NCI-H526 (cell line): ENCODE measurements at regions not wholly inside any gene's neighbourhood (a gene's known extent, or its start where the extent isn't known, plus 50 kb on each side); places are given as distances from the start of the nearest gene placed in this dataset.

Experiments
- DNase-seq, 2 experiments: peaks; one replicate each; lab custom pipeline; 2025; lab: John Stamatoyannopoulos, UW

DNA sequence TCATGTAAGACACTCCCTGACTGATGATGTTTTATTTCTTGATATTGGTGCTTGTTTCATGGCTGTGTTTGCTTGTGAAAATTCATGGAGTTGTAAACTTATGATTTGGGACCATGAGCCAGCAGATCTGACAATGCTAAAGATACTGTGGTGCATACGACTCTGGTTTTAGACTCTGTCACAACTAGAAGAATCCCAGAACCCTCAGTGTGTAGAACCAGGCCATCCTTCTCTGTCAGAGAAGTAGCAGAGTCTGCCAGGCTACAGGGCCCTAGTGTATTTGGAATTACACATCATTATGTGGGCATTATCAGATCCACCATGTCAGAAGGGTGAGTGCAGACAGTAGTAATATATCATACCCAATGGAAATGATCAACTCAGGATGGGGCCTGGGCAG lies 209.8 kb upstream of the POU2AF2 start:
- DNase-seq: no peak

DNA sequence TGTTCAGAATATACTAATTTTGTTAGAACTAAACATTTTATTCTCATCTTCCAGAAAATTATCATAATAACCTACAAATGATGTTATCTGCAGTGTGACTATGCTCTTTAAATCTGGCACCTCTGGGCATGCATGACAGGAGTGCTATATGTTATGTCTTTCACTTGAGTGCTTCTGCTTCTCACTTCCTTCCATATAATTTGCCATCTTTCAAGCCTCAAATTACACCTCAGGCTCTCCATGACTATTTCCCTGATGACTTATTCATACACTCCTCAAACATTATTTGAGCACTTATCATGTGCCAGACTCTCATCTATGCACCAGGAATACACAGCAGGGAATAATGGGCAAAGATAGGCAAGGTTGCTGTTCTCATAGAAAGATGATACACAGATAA lies 219.3 kb upstream of the POU2AF2 start:
- no peak for DNase-seq

DNA sequence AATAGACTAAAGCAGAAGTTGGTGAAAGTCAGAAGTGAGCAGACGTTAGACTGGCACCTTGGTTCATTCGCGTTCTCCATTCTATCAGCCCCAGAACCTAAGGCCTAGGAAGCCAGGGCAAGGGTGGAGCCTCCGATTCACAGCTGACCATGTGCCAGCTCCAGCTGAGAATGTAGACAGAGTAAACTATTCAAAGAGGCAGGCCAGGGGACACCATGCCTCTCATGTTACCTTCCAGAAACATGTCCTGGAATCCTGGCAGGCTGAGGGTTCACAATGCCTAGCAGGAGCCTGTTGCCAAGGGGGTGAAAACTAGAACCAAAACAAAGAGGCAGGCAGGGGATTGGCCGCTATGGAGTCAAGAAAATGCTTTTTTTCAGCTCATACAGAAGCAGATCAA lies 224.4 kb upstream of the POU2AF2 start:
- no peak for DNase-seq

DNA sequence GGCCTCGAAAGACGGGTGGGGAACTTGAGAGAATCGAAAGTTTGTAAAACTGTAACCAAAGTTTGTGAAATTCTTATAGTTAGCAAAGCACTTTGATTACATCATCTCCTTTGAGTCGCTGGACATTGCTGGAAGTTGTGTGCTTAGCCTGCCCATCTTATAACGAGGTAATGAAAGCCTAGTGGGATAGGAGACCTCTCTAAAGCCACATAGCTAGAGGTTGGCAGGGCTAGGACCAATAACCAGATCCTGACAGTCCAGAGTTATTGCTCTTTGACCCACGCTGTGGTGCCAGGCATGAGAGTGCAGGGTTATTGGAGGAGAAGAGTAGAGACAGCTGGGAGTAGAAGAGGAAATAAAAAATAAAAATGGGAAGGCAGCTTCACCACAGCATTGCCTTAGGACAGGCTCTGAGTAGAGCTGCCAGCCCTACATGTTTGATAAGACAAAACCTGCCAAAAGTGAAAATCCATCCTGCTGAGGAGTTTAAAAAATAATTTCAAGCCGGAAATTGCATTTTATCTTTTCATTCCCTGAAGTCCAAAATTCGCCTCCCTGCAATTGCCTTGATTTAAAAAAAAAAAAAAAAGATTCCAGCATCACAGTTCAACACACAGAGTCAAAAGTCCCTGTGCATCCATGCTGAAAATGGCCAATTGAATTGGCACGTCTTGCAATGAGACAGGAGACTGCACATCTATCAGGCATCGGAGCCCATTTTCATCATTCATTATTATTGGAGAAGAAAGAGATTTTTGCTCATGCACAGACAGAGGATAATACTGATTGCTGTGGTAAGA lies 225.5 kb upstream of the POU2AF2 start:
- DNase-seq: no peak

DNA sequence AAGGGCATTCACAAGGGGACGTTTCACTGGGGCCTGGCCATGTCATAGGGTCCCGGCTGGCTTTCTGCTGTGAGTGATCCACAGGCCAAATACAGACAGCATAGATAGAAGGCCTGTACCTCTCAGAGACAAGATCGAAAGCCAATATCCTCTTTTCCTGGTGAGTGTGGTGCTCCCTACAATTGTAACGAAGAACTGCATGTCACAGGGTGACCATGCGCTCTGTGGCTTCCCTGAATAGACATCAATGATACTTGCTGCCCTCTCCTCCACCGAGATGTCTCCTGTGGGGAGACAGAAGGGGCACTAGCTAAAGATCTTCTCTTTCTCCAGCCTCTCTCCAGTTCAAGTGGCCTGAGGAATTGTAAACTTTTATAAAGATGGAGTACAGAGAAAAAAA lies 226.1 kb upstream of the POU2AF2 start:
- no peak for DNase-seq

DNA sequence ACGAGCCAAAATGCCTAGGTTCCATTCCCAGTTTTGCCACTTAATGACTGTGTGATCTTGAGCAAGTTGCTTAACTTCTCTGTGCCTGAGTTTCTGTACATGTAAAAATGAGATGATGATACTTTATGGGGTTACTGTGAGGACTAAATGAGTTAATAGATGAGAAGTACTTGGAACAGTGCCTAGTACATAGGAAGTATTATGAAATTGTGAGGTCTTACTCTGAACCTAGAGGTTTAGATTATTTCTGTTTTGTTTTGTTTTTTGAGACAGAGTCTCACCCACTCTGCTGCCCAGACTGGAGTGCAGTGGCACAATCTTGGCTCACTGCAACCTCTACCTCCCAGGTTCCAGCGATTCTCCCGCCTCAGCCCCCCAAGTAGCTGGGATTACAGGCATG lies 227.0 kb upstream of the POU2AF2 start:
- no peak for DNase-seq

DNA sequence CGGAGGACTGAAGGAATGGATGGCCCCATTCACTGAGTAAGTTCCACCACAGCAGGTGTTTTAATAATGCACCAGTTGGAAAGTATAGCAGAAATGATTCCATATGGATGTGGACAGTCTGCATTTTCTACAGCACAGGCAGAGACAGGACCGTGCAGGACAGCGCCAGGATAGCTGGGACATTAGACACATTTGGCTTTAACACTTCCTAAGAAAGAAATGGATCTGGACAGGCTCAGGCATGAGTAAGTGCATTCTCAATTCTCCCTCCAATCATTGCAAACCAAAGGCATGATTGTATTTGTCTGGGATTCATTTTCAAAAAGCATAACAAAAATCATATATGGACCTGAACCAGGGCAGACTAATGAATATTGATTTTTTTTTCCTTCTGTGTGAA lies 233.0 kb upstream of the POU2AF2 start:
- DNase-seq: no peak

DNA sequence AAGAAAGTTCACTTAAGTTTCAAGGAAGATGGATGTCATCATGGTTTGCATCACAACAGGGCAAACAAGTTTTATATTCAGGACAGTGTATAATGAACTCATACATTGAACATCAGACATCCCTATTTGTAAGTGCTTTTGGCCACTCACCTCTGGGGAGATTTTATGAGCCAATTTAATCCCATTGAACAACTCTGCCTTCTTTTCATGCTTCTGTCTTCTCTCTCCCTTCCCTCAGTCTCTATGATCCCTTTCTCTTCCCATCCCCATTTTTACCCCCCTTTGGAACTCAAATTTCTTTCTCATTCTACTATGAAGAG lies 234.3 kb upstream of the POU2AF2 start:
- DNase-seq: no peak

DNA sequence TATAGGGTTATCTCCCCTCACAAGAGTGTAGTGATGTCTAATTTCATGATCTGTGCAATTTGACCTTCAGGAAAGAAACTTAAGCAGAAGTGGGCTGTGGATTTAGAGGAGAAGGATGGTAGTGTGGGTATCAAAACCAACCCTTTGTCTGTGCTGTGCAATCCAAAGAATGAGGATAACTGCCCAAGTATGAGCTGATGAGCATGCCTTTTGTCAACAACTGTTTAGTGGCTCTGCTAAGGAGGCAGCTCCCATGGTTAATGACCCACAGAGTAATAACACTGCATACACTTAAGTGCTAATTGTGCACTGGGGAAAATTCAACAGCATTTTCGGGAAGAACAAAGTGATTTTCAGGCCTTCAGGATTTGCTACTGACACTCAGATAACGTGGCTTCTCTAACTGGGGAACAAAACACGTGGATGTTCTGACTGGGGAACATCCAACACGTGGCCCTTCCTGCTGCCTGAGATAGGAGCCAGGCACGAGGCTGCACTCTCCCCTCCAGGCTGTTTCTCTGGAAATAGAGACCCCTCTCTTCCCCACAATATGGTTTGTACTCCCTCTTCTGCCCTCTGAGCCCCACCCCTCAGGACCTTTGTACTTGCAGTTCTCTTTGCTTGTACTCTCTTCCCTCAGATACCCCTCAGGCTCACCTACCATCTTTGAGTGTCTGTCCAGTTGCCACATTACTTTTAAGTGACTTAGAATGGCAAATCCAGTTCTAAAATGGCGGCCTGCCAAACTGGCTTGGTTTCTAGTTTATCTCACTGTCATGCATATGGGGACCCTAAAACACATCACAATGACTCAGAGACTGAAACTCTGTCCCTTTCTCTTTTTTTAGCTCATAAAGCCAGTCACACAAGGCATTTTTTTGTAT lies 234.9 kb upstream of the POU2AF2 start:
- no peak for DNase-seq

DNA sequence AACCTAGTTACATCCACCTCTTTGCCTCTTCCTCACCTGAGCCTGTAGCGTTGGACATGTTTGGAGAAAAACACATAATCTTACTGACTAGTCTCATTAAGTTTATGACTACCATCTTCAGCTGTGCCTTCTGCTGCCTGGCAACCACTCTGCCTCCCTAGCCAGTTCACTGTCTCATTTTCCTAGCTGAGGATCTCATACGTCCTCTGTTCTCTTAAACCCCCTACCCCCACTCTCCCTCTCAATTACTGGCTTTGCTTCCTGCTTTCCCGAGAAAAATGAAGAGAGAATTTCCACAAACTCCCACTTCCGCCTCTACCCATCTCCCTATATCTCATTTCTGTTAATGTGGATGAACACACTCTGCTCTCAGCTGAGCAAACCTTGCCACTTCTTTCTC lies 239.3 kb upstream of the POU2AF2 start:
- peak; percentile 98 for DNase-seq

DNA sequence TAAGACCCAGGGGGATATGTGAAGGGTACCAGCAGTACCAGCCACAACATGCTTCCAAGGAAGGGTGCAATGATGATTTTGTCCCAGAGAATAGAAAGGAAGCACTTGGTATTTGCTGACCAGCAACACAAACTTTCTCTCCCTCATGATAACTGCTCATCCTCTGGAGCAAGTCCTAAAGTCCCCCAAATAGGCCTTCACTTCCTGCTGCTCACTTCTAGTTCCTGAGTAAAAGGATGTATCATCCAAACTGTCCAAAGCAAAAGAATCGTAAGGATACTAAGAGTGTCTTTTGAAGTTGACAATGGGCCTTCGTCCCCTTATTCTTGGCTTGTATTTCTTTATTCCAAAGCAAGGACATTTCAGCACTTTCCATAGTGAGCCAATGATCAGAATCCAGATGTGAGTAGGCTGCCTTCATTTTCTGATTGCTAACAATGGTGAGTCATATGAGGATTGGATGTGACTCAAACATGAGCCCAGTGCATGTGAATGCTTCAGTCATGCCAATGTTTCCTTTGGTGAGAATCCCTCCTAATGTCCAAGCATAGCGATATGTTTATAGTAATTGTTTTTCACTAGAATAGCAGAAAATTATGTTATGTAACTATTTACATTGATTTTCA lies 243.4 kb upstream of the POU2AF2 start:
- DNase-seq: no peak

DNA sequence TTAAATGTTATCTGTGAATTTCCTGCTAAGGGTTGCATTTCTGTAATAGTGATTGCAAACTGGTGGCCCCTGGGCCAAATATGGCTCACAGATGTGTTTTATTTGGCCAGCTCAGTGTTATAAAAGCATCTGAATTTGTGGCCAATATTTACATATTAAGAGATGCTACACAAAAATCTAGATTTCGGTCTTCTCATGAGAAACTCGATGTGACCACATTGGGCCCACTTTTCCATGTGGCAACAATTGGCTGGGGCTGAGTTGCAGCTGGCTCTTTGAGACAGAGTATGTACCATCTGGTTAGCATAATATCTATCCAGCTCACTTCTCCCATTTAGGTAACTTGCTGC lies 244.5 kb upstream of the POU2AF2 start:
- DNase-seq: no peak

DNA sequence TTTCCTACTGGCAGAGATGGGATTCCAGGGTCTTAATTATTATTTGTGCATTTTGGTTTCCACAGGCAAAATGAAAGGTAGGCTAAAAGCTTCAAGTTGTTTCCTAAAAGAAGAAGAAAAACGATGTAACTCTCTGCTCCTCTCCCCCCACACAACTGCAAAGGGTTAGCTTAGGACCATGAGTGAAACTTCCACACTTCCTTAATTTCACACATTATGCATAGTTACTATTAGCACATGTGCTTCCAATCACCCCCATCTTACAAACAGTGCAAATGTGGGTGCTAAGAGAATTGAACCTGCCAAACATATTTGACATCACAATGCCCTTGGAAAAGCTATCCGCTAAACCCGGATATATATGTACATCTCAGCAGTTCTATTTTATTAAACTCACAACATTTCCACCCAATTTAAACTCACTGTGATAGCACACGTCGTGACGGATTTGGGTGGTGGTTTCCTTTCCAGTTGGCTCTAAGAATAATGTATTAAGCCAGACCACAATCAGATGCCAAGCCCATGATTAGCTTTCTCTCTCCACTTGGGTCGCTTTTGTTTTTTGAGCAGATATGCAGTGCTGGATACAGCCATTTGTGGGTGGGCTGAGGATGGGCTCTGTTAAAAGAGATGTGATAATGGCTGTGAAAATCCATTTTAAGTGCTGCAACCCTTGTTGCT lies 245.0 kb upstream of the POU2AF2 start:
- DNase-seq: no peak

DNA sequence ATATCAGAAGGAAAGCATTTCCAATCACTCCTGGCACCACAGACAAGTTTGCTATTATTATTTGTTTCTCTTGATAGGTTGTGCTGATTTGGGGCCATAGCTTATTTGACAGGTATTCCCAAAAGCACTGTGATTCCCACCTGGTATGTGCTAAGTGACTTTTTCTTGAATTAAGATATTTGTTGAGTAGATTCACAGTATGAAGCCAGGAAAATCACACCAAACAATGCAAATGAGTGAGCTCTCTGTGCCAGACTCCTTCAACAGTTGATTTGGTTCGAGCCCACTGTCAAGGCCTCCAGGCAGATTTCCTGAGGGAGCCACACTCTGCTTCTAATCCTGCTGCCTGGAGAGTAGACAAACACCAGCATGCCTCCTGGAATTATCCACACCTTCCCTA lies 253.0 kb upstream of the POU2AF2 start:
- peak; percentile 48 to 84 for DNase-seq

DNA sequence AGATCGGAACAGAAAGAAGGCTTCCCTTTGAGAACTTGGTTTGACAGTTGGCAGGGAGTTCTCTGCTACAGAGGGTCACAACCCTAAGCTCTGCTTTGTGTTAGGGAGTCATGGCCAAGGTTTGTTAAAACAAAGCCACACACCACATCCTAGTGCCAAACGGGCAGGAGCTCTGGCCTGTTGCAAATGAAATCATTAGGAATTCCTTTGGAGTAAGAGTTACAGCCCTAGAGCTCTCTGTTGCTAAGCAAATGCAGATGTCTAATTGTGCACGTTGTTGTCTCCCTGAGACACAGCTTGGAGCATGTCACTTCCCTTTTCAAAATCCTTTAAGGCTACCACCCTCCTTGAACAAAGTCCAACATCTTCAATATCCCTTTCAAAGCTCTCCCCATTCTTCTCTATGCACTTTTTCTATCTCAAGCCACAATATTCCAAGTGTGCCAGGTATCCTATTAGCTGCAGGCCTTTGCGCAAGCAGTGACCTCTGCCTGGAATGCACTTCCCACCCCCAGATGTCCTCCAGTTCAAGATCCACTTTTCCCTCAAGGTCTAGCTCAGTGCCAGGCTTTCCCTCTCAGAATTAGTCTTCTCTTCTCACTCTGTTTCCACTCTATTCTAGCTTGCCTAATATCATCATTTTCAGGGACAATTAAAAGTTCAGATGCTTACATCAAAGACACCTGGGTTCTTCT lies 253.7 kb upstream of the POU2AF2 start:
- peak; percentile 19 to 29 for DNase-seq

DNA sequence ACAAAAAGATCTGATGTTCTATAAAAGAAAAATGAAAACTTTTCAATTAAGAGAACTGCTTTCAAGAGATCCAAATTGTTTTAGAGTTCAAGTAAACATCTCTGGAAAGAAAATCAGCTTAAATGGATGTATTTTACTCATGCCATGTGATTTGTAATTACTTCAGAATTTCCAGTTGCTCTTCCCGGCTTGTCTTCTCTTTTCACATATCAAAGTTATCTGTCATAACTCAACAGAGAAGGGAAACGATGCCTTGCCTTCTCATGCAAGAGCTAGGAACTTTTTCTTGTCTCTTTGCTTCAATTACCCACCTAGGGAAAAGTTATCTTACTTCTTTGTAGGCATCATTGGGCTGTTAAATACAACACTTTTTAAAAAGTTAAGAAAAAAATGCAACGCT lies 255.2 kb upstream of the POU2AF2 start:
- DNase-seq: no peak

DNA sequence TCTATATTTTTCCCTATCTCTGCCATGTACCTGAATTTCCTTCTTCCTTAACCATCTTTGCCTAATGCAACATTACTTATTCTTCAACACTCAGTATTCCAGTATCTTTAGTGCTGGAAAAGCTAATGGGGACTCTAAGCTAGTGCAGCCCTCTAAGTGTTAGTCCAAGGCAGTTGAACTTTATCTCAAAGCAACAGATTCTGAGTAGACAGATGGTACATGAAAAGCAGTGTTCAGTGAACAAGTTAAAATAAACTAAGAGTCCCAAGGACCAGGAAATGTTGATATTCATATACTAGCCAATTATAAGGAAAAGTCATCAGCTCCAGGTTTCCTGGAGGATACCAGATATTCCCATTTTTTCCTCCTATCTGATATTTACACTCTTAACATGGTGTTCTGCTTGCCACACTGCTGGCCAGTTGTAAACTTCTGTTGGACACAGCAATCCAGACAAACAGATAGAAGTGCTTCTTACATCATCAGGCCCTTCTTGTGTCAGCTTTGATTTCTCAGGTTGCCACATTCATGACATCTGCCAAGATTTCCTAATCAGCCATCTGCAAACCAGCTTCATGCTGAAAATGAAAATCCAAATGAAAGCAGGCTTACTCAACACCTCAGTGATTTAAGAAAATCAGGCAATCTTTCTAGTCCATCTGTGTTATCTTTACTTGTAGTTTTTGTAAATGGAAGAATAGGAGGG lies 255.9 kb upstream of the POU2AF2 start:
- DNase-seq: no peak

DNA sequence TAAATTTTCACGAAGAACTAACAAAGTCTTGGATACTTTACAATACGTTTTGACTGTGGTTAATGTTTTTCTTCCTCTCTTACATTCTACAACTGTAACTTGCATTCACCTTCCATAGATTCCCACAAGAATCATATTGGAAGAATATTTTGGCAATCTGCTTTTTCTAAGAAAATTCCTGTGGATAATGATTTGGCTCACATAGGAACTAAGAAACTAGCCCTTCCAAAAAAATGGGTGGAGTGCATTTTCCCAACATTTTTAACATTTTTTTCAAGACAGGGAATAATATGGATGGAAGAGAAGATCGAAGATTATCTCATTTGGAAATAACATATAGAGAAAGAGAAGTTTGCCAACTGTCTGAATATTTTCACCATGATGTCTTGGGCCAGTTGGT lies 256.9 kb upstream of the POU2AF2 start:
- DNase-seq: no peak

DNA sequence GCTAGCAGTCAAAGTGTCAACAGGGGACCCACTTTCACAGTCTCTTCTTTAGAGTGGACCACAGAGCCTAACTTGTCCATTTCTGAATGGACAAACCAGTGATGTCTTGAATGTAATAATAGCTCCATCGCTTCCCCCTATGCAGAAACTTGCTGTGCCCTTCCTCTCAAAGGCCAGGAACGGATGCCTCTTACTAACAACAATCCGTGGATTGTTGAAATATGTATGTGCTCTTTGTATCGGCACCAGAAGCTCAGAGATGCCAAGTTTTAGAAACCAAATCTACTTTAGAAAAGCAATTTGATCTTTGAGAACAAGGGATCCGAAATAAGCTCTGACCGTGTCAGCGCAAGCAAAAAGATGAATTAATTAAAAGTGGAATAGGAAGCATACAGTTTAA lies 259.5 kb upstream of the POU2AF2 start:
- DNase-seq: no peak

DNA sequence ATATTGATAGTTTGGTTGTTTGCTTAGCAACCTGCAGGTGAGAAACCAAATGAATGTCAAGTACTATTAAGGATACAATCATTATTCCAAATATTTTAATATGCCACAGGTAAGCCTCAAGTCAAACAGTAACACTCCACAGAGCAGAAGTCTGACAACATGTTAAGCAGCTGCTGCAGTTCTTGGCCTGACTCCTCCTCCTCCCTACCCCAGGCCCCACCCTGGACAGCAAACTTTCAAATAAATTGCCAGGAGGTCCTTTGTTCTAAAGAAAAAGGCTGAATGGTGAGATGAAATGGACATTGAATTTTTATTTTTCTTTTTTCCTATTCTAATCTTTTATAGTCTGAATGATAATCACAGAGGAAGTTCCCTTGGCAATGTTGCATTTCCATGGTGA lies 260.0 kb upstream of the POU2AF2 start:
- DNase-seq: no peak

DNA sequence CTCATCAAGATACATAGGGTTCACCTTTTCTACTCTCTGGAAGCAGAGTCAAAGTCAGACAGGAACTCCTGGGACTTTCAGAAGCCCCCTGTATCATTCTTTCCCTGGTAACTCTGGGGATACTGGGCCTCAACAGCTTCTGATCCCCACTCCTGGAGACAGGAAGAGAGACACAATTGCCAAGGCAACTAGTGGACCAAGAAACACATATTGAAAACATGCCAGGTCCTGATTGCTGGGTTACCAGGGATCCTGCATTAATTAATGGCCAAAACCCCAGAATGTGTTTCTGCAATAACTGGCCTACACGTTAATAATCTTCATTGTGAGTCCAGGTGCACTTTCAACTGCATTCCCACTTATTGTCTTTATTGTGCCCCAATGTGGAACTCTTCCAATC lies 260.8 kb upstream of the POU2AF2 start:
- no peak for DNase-seq
